Testis (tissue), 2 donors: ENCODE measurements at regions not wholly inside any gene's neighbourhood (a gene's known extent, or its start where the extent isn't known, plus 50 kb on each side); places are given as distances from the start of the nearest gene placed in this dataset.

Experiments
- DNase-seq: peaks from one replicate; pipeline ENCODE4 v3.0.0-alpha.2; 2019
- H3K27ac ChIP-seq, 2 donors: fragments of 200-600 bp; sonication (generic); one replicate each; pipeline ENCODE4 v1.5.1; 2019
- H3K27me3 ChIP-seq: fragments of 200-600 bp; sonication (generic); one replicate; pipeline ENCODE4 v1.5.1; 2019
- H3K36me3 ChIP-seq: fragments of 200-600 bp; sonication (generic); one replicate; pipeline ENCODE4 v1.5.1; 2017; ENCODE audit warnings: low read depth; ENCODE audit errors: missing control alignments
- H3K4me1 ChIP-seq: fragments of 200-600 bp; sonication (generic); one replicate; pipeline ENCODE4 v1.5.1; 2019
- H3K4me3 ChIP-seq, 2 donors: fragments of 200-600 bp; sonication (generic); one replicate each; pipeline ENCODE4 v1.5.1; 2017 to 2019
- H3K9me3 ChIP-seq: fragments of 200-600 bp; sonication (generic); one replicate; pipeline ENCODE4 v1.5.1; 2017
- POLR2A ChIP-seq: fragments of 450-650 bp; IDR thresholded peaks from one replicate; pipeline ENCODE4 v1.6.1; 2017; ENCODE audit warnings: antibody characterized with exemption, mild to moderate bottlenecking, moderate library complexity
- WGBS, 2 donors: methylation state at CpG; one replicate each; pipeline ENCODE4 v1.1.5; 2018; 5-methylcytosine and 5-hydroxymethylcytosine counted together
- intact Hi-C: fragments of 100-400 bp; cut with DNase I; formaldehyde crosslinking; loops from one replicate; pipeline ENCODE4 v1.15.1; 2023; ENCODE audit warnings: low total_unique reads
- TF ChIP-seq, protein P1 (sequence below), 3 experiments: fragments of 450-650 bp in 2 of 3; fragments of 200-600 bp in 1 of 3; sonication (generic) in 1 of 3; IDR thresholded peaks; one replicate each; pipeline ENCODE4 v1.5.1; 2016 to 2019; ENCODE audit warnings: antibody characterized with exemption in 3 of 3, mild to moderate bottlenecking in 2 of 3, moderate library complexity in 1 of 3

GRCh38 chr3:30315447-30315846, 291.0 kb upstream of the TGFBR2 start:
- intact Hi-C loops = no loop called here
- DNase-seq = no peak
- Histone ChIP-seq H3K36me3 (no peaks in the 10 kb centered on the region), H3K4me3 (no peak overlapping the region), H3K27ac (peak overlapping the region in 1 of 2 donors; percentile 1), H3K4me1 (no peaks in the 10 kb centered on the region), H3K27me3 (no peaks in the 10 kb centered on the region), H3K9me3 (no peaks in the 10 kb centered on the region)
- 56 to 59% methylated on average over 3 of the region's 3 CpGs for WGBS, 2 donors
- TF ChIP-seq POLR2A = no peak
- TF ChIP-seq, protein P1, sequence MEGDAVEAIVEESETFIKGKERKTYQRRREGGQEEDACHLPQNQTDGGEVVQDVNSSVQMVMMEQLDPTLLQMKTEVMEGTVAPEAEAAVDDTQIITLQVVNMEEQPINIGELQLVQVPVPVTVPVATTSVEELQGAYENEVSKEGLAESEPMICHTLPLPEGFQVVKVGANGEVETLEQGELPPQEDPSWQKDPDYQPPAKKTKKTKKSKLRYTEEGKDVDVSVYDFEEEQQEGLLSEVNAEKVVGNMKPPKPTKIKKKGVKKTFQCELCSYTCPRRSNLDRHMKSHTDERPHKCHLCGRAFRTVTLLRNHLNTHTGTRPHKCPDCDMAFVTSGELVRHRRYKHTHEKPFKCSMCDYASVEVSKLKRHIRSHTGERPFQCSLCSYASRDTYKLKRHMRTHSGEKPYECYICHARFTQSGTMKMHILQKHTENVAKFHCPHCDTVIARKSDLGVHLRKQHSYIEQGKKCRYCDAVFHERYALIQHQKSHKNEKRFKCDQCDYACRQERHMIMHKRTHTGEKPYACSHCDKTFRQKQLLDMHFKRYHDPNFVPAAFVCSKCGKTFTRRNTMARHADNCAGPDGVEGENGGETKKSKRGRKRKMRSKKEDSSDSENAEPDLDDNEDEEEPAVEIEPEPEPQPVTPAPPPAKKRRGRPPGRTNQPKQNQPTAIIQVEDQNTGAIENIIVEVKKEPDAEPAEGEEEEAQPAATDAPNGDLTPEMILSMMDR (IDR thresholded peaks at IDR 0.05) = no peak

DNA sequence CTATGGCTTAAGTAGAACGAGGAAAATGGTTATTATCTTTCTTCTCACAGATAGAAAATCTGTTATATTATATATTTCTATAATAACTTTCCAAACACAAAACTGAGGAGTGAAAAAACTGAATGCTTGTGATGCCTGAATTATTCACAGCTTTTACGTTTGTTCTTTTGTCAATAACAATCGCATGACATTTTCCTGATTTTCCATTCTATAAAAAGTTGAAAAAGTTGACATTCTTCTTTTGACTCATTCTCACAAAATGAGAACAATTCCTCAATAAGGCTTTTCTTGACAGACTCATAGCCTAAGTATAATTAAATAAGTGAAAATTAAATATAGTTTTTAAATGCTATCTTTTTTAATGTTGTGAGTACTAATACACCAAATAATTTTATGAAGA, 288.8 kb upstream of the TGFBR2 start:
- DNase-seq = no peak
- 94% methylated on average over 3 of the region's 3 CpGs for WGBS, 2 donors
- no peak overlapping the region for H3K27ac ChIP-seq
- no peak overlapping the region for H3K4me3 ChIP-seq
- intact Hi-C loops = no loop called here
- no peaks in the 10 kb centered on the region for H3K4me1 ChIP-seq
- no peaks in the 10 kb centered on the region for H3K27me3 ChIP-seq
- TF ChIP-seq POLR2A = no peak
- TF ChIP-seq, protein P1 (IDR thresholded peaks at IDR 0.05) = no peak
- no peaks in the 10 kb centered on the region for H3K36me3 ChIP-seq
- H3K9me3 ChIP-seq = no peaks in the 10 kb centered on the region

DNA sequence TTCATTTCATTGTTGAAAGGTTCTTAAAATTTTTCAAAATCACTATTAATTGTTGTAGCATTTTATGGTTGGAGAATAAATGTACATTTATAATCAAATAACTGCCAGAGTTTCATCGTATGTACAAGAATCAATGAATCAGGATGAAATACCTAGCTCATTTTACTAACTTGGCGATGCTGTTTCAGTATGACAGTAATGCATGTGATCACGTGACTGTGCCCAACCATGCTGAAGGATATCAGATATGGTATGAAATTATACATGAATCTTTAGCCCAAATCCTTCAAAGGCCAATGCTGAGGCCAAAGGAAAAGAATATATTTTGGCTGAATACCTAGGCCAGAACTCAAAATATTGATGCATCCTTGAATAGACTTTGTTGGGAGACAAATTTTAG, 288.3 kb upstream of the TGFBR2 start:
- no peaks in the 10 kb centered on the region for H3K27me3 ChIP-seq
- no peaks in the 10 kb centered on the region for H3K36me3 ChIP-seq
- no peak overlapping the region for H3K27ac ChIP-seq
- intact Hi-C loops = no loop called here
- no peak for DNase-seq
- H3K9me3 ChIP-seq = no peaks in the 10 kb centered on the region
- 97 to 98% methylated on average over 3 of the region's 3 CpGs for WGBS, 2 donors
- TF ChIP-seq, protein P1 (IDR thresholded peaks at IDR 0.05) = no peak
- no peak for TF ChIP-seq POLR2A
- no peak overlapping the region for H3K4me3 ChIP-seq
- H3K4me1 ChIP-seq = no peaks in the 10 kb centered on the region

GRCh38 chr3:30319713-30320112, 286.7 kb upstream of the TGFBR2 start:
- Histone ChIP-seq H3K27ac (no peak overlapping the region), H3K36me3 (no peaks in the 10 kb centered on the region), H3K4me3 (no peak overlapping the region), H3K27me3 (no peaks in the 10 kb centered on the region), H3K9me3 (no peaks in the 10 kb centered on the region), H3K4me1 (no peaks in the 10 kb centered on the region)
- TF ChIP-seq, protein P1 (IDR thresholded peaks at IDR 0.05) = peak in 2 of 3 experiments; percentile 26 to 30
- no peak for TF ChIP-seq POLR2A
- intact Hi-C loops = no loop called here
- DNase-seq = peak; percentile 35

- intact Hi-C loops = no loop called here
- no peak overlapping the region for H3K4me3 ChIP-seq
- H3K36me3 ChIP-seq = no peaks in the 10 kb centered on the region
- no peaks in the 10 kb centered on the region for H3K27me3 ChIP-seq
- H3K9me3 ChIP-seq = no peaks in the 10 kb centered on the region
- WGBS, 2 donors = 94 to 95% methylated on average over 1 of the region's 1 CpG
- no peak for DNase-seq
- H3K27ac ChIP-seq = no peak overlapping the region
- TF ChIP-seq, protein P1 (IDR thresholded peaks at IDR 0.05) = no peak
- TF ChIP-seq POLR2A = no peak
- no peaks in the 10 kb centered on the region for H3K4me1 ChIP-seq
Measured at GRCh38 chr3:30320392-30320791, 286.0 kb upstream of the TGFBR2 start.
